ENCODE measurements at regions not wholly inside any gene's neighbourhood (a gene's known extent, or its start where the extent isn't known, plus 50 kb on each side); places are given as distances from the start of the nearest gene placed in this dataset.

- TF ChIP-seq GATA3 (IDR thresholded peaks at IDR 0.05; ENCODE audit: low read depth, low read length), result no peak
- no peak for TF ChIP-seq GATA2 (IDR thresholded peaks at IDR 0.05; ENCODE audit: low read depth, low read length)
Measured at GRCh38 chr3:117631781-117632180, 922.2 kb downstream of the TUSC7 start.
